Uterus (tissue), 2 donors: ENCODE measurements at regions not wholly inside any gene's neighbourhood (a gene's known extent, or its start where the extent isn't known, plus 50 kb on each side); places are given as distances from the start of the nearest gene placed in this dataset.

Source experiments
- CTCF ChIP-seq, 4 experiments: fragments of 200-600 bp in 2 of 4; fragments of 450-650 bp in 2 of 4; sonication (generic) in 2 of 4; IDR thresholded peaks; one replicate each; pipeline ENCODE4 v1.5.1; 2016 to 2019; ENCODE audit warnings: antibody characterized with exemption in 4 of 4, mild to moderate bottlenecking in 2 of 4, moderate library complexity in 1 of 4
- POLR2A ChIP-seq, 2 donors: fragments of 450-650 bp; IDR thresholded peaks; one replicate each; pipeline ENCODE4 v1.6.1; 2016; ENCODE audit warnings: antibody characterized with exemption in 2 of 2, mild to moderate bottlenecking in 1 of 2, moderate library complexity in 1 of 2

GRCh38 chr4:129335818-129336217 is 239.9 kb downstream of the C4orf33 start:
- TF ChIP-seq CTCF (IDR thresholded peaks at IDR 0.05) = no peak
- TF ChIP-seq POLR2A (IDR thresholded peaks at IDR 0.05) = no peak
